Hematopoietic multipotent progenitor cell (in vitro differentiated cells): ENCODE measurements at regions not wholly inside any gene's neighbourhood (a gene's known extent, or its start where the extent isn't known, plus 50 kb on each side); places are given as distances from the start of the nearest gene placed in this dataset.

Source experiments
- DNase-seq, 3 donors: peaks; one replicate each; pipeline ENCODE4 v3.0.0-alpha.2; 2011 to 2015; ENCODE audit warnings: low read depth in 2 of 3, low spot score in 2 of 3

DNA sequence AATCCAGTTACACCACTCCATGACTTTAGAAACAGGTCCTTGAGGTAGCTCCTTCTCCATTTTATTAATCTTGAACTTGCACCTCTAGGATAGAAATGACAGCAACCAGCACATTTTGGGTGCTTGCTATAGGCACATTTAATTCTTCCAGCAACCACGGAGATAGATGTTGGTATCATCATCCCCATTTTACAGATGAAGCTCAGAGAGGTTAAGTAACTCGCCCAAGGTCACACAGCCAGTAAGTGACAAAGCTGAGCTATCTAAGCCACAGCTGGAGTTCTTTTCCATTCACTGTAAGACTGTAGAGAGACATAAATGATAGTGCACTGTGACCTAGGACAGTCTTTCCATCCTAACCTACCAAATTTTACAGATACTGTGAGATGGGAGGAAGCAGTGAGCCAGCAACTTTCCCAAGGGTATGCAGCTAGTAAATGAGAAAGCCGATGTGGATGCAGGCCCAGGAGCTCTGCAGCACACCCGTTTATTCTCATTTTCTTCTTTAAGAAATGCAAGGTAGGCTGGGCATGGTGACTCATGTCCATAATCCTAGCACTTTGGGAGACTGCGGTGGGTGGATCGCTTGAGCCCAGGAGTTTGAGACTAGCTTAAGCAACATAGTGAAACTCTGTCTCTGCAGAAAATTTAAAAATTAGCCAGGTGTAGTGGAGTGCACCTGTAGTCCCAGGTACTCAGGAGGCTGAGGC, 103.2 kb downstream of the TBX5 start:
- DNase-seq, result no peak

DNA sequence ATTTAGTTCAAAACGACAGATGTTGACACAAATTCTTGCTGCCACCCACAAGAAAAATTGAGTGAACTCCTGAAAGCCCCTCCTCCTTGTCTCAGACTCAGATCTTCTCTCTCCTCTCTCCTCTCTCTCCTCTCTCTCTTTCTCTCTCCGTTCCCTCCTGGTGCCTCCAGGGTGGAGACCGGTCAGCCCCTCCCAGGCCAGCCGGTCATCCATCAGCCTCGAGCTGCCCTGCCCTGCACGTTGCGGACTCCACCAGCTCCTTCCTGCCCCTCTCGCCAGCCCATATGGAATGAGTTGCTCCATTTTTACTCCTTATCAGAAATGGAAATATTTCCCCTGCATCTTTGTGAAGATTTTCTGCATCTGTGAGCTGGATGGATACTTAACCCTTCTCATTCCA, 103.8 kb downstream of the TBX5 start:
- DNase-seq, result no peak

DNA sequence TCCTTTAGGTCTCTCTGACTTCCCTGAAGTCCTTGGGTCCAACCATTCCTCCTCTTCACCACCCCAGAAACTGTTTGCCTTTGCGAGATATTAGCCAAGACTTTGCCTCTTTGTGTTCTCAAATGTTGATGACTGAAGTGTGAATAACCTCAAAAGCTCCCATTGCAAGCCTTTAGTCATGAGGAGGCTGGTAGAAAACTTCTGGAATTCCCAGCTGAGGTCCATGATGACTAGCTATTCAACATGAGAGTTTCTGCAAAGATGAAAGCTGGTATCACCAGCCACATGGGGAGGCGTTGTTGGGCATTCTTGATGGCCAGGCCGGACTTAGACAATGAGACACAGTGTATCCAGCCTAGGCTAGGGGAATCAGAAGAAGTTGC, 111.7 kb downstream of the TBX5 start:
- no peak for DNase-seq

DNA sequence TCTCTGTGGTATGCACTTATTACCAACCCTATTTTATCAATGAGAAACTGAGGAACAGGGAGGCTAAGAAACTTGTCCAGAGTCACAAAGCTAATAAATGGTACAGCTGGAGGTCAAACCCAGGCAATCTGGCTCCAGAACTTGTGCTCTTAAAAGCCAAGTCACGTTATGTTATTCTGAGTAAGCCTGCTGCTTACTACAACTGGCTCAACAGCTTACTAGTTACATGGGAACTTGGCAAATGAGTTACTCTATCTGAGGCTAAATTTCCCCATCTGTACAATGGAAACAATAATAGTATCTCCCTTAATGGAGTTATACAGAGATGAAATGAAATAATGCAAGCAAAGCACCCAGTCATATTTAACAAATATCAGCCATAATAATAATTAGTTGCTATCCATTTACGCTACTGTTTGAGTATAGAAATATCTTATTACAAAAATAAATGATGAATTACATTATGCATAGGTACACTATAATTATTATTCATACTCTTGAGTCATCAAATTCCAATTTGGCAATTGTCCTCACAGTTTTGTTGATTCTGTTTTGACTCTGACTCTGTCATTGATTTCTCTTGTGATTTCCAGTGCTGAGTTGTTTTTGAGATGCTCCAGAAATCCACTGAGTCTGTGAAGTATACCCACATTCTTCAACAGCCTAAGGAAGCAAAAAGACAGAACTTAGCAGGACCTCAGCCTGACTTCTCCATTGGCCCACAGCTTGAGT, 112.2 kb downstream of the TBX5 start:
- no peak for DNase-seq

DNA sequence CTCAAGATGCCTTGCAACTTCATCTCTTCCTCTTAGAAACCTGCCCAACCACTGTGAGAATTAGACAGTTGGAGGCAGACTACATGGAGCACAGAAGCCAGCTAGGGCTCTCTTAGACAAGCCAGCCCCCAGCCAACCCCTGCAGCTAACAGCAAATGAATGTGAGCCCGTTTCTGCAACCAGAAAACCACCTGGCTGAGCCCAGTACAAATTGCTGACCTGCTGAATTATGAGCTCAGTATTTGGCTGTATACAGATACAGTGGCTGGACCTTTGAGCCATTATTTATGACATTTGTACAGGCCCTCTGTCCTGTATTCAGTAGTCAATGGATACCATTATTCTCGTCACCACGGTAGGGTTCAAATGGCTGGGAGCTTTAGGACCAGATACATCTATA, 112.9 kb downstream of the TBX5 start:
- no peak for DNase-seq

DNA sequence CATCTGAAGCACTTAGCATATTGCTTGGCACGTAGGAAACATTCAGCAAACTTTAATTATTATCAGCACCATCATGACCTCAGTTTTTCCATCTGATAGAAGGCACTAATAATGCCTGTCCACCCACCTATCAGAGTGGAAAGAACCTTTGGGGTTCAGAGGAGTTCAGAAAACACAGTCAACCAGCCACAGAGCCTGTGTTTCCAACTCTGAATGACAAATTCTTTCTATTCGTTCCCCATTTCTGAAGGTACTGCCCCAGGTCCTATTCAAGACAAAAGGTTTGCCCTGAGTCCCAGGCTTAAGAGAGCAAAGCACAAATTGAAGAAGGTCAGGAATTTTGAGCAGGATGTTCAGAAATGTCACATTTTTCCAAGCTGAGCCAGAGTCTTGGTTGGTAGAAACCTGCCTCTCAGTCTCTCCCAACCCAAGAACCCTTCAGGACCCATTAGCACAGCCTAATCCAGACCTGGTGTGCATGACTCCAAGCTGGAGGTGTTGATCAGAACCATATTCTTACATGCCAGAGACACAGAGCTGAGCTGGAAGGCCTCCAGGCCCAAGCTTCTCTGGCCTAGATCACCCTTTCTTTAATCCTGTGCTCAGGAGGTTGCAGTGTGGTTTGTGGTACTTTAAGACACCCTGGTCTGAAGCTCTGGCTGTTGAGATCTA, 114.4 kb downstream of the TBX5 start:
- DNase-seq, result no peak

DNA sequence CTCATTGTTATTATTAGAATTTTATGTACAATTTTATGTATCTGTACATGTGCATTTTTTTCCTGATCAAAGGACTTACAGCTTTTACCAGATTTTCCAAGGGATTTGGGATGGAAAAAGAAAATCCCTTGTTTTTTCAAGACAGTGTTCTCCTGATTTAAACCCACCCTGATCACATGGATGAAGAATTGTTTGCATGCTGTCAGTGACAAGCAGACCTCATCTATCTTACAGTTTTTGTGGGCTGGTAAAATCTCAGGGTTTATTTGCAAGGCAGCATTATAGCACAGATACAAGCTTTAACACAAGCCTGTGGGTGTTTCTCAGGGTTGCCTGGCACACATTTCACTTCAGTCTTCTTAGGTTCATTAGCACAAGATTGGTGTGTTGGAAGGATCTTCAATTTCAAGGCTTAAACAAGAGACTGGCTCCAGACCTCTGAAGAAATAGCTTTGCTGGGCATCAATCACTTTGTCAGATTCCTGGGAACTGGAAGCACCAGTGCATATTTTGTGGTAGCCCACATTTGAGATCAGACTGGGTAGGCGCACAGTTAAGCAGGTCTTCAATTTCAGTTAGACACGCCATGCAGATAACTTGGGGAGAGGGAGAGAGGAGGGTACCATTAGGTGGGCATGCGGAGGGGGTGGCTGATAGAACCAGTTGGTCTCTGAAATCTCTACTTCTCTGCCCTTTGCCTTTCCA, 118.0 kb downstream of the TBX5 start:
- no peak for DNase-seq

DNA sequence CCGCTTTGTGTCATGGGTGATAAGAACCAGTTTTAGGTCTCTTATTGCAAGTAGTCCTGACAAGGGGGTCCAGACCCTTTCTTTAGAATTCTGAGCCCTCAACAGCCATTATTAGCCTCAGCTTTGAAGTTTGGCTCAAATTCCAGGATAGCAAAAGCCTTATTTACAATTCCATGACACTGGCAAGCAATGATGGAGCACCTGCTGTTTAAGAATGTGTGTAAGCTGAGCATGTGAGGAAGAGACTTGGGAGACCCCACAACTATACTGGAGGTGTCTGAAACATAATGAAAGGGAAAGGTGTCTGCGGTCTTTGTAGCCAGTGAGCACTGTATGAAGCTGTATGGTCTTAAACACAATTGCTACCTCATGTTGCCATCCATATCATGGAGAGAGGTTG, 119.8 kb downstream of the TBX5 start:
- DNase-seq, result no peak

DNA sequence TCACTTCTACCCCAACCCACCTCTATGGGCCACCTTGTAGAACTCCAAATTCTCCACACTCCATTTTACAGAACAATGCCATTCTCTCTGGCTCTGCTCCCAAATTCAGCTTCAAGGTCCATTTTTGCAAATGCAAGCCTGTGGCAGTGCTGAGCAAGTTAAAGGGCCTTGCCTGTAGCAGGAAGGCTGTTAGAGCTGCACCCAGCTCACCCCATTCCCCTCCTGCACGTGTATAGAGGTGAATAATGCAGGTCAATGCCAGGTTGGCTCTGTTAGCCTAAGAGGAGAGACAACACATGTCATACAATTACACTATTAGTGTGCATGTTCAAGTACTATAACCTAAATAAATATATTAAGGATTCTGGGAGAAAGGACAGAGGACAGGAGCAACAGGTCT, 120.4 kb downstream of the TBX5 start:
- DNase-seq, result no peak

DNA sequence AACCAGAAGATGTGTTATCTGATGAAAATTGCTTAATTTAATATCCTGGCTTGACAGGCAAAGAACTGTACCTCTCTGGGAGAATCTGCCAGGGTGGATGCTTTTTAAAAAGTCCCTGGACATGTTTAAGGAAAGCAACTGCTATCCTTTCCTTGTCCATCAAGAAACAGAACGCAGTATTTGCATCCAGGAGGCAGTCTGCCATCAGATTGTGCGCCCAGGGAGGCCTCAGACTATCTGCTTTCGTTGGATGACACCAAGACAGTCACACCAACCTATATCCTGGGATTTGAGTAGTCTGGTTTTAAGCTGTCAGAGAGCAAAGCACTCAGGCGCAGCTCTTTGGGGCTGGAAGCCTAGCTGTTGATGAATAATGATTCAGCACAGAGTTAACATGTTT, 121.9 kb downstream of the TBX5 start:
- DNase-seq, result no peak

DNA sequence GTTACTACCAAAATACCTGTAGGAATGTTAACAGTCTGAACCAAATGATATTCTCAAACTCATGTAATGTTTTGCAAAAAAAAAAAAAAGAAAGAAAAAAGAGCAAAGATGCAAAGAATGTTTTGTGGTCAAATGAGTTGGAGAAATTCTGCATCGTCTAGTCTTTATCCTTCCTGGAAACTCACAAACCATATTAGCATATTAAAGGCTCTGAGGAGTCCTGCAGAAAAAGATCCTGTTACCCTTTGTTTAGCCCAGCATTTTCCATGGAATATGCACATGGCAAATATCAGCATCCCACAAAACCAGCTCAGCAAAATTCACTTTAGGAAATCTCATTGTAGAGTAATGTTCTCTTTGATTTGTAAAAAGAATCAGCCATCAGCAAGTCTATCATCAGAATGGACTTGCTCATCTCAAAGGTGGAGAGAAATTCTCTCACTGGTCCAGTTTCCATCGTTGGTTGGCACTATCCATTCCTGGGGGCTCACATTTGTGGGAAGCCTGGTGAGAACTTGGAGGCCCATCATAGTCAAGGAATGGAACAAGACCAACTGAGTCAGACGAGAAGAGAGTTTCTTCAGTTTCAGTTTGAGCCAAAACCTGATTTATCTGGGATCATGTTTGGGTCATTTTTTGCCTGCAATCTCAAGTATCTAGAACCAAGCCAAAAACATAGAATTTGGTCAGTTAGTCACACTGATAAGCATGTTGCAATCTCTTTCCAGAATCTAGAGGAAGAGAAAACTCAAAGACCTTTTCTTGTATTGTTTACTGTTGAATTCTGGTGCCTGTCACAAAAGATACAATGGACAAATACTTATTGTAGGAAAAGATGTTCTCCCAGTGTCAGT, 129.8 kb downstream of the TBX5 start:
- DNase-seq, result no peak

DNA sequence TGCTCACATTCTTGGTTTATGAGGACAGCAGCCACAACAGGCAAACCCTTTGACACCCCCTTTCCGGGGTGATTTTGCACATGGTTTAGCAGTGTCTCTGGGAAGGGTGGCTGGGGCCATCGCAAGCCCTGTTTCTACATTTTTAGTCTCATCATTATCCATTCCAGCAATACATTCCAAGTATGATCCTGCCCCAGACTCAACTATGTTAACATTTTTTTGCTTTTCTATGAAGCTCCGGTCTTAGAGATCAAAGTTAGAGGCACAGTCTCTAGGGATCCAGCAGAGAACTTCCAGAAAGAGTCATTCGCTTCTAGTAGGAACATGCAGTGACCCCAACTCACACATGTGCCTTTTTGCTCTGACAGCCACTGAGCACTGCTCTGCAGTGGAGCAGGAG, 130.9 kb downstream of the TBX5 start:
- no peak for DNase-seq

DNA sequence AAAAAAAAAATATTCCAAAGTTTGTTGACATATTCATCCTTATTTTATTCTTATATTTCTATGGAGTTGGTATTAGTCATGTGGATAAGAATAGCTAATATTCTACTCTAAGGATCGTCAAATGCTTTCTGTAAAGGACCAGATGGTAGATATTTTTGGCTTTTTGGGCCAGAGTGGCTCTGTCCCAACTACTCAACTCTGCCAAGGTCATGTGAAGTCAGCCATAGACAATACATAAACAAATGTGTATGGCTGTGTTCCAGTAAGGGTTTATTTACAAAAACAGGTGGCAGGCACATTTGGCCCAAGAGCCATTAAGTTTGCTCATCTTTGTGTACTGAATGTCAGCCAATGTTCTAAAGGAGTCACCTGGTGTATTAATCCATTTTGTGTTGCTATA, 131.8 kb downstream of the TBX5 start:
- no peak for DNase-seq

DNA sequence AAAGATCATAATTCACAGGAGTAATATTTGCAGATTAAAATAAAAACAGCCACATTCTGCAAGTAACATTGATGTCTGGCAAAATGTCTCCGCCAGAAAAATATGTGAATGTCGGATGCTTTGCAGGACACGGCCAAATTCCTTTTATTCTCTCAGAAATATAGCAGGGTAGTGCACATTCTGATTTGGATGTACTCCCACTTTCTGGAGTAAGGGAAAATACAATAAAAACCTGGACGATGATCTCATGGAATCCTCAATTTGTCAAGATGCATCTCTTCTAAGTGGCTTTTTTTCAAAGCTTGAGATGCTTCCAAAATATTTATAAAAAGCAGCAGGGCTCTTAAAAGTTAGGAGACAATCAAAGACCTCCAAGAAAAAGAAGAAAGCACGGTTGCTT, 133.3 kb downstream of the TBX5 start:
- no peak for DNase-seq

DNA sequence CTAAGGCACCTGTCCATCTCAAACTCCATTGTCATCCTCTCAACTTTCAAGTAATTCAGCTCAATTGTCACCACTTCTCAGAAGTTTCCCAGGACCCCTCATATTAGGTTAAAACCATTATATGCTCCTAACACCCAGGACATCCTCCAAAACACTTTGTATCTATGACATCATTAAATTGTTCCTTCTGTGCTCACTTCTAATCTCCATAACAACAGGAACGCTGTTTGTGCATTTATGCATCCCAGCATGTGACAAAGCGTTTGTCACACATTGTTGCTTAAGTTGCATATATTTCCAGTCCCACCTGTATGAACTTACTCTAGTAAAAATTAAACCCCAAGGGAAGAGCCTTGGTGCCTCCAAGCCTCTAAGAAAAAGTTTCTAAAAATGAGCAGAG, 133.9 kb downstream of the TBX5 start:
- DNase-seq, result no peak

DNA sequence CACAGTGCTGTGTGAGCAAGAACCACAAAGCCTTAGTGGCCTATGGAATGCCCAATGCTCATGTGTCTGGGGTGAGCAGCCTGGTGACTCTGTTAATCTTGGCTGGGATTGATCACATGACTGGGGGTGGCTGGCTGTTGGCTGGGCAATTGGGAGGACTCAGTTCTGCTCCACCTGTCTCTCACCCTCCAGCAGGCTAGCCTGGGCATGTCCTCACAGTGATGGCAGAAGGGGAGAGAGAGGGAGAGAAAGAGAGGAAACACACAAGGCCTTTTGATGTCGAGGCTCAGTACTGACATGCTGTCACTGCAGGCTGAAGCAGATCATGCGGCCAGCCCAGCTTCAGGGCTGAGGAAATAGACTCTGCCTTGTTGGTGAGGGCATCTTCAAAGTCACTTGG, 136.8 kb downstream of the TBX5 start:
- no peak for DNase-seq

DNA sequence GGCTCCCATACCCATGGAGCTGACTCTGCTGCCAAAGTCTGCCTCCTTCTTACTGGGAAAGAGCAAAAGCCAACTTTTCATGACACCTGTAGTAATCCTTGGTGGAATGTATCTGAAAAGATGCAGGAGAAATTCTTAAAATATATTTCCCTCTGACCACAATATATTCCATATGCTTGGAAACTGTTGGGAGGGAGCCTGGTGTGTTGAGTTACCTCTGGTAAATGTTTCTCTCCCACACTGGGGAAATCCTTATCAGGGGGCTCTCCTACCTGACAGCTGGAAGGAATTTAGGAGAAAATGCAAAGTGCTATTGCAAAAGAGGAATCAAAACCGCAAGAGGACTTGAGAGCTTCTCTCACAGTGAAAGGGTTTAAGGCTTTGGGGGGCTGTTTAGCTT, 139.4 kb downstream of the TBX5 start:
- no peak for DNase-seq

DNA sequence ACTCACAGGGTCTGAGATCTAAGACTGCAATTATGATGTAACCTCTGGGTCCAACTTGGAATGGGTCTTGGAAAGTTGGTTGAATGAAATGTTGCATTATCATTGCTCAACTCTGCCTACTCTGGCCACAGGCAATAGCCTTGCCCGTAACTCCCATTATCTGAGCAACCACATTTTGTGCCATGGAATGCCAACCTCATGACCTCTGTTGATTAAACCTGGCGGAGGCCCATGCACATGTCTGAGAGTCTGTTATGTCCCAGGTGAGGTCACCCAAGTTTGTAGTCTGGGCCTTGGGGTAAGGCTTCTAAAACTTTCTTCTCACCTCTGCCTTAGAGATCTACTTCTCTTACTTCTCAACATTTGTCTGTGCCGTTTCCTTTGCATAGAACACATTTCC, 140.9 kb downstream of the TBX5 start:
- no peak for DNase-seq

DNA sequence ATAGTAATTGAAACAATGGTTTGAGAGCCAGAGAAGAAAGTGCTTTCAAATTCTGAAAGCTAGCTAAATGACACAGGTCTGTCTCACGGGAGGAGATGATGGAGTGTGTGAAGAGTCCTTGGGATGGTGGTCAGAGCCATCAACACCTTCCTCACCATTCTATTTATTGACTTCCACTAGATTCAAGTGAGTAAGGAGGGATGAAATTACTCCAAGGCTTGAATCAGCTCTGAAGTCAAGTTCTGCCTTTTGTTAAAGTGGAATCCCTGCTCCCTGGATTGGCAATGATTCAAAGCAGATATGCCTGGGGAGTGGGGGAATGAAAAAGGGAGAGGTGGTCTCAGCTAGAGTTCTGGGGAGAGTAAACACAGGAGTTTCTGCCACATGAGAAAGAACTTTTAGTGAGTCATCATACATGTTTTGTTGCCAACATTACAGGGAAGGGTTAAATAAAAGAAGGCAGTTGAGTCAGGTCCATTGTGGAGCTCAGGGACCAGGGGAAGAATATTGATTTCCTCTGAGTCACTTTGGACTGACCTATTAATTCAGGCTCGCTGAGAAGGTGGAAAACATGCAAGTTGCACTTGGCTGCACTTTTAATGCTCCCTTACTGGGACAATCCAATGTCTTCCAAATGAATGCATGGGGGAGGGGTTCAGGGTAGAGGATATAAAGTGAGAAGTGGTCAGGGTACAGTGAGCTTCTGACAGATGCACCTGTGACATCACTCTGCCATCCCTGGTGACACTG, 142.7 kb downstream of the TBX5 start:
- DNase-seq, result no peak

DNA sequence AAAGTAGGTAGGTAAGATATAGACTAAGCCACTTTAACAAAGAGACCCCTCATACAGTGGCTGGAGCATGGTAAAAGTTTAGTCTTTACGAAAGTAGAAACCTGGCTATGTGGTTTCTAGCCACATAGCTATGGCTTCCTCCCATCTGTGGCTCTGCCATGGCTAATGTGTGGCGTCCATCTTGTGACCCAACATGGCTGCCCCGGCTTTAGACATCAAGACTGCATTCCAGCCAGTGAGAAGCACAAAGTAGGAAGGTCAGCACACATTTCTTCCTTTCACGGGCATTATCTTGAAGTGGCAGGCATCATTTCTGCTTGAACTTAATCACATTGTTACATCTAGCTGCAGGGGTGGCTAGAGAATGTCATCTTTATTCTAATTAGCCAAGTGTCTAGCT, 148.3 kb downstream of the TBX5 start:
- no peak for DNase-seq
